ENCODE measurements at regions not wholly inside any gene's neighbourhood (a gene's known extent, or its start where the extent isn't known, plus 50 kb on each side); places are given as distances from the start of the nearest gene placed in this dataset.
"Not testable (repeated sequence)": the region's sequence is repeated elsewhere in the genome, so short reads cannot be mapped to it uniquely, and the experiment has no call there.

DNA sequence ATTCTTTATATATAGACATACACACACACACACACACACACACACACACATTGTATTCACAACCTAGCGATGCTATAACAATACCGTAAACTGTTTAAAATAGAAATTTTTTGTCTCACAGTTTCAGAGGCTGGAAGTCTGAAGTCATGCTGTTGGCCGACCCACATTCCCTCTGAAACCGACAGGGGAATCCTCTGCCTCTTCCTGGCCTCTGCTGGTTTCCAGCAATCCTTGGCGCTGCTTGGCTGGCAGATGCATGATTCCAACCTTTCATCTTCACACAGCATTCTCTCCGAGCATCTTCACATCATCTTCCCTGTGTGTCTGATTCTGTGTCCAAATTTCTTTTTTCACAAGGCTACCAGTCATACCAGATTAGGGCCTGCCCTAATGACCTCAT, 94.8 kb downstream of the CCDC71L start:
- TF ChIP-seq ZFX (IDR thresholded peaks at IDR 0.05; ENCODE audit: borderline replicate concordance): no peak
- H3K27ac ChIP-seq: no peak overlapping the region

DNA sequence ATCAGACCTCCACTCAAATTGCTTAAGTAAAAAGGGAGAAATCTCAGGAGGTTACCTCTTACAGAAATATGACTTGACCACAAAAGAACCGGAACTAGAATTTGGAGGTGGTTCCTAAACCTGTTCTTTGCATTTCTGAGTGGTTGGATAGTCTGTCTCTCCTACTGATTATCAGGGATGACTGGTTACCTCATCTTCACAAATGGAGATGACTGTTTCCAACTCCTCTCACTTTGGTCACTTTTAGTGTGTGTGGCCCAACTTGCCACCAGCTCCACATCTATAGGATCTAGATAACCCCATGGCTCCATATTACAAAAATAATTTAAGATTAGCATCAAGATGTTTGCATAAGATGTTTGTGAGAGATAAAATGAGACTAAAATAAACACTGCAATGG, 95.5 kb downstream of the CCDC71L start:
- H3K27ac ChIP-seq: no peak overlapping the region
- TF ChIP-seq ZFX (IDR thresholded peaks at IDR 0.05; ENCODE audit: borderline replicate concordance): no peak
- TF ChIP-seq, protein P1, sequence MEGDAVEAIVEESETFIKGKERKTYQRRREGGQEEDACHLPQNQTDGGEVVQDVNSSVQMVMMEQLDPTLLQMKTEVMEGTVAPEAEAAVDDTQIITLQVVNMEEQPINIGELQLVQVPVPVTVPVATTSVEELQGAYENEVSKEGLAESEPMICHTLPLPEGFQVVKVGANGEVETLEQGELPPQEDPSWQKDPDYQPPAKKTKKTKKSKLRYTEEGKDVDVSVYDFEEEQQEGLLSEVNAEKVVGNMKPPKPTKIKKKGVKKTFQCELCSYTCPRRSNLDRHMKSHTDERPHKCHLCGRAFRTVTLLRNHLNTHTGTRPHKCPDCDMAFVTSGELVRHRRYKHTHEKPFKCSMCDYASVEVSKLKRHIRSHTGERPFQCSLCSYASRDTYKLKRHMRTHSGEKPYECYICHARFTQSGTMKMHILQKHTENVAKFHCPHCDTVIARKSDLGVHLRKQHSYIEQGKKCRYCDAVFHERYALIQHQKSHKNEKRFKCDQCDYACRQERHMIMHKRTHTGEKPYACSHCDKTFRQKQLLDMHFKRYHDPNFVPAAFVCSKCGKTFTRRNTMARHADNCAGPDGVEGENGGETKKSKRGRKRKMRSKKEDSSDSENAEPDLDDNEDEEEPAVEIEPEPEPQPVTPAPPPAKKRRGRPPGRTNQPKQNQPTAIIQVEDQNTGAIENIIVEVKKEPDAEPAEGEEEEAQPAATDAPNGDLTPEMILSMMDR (IDR thresholded peaks at IDR 0.05): no peak

DNA sequence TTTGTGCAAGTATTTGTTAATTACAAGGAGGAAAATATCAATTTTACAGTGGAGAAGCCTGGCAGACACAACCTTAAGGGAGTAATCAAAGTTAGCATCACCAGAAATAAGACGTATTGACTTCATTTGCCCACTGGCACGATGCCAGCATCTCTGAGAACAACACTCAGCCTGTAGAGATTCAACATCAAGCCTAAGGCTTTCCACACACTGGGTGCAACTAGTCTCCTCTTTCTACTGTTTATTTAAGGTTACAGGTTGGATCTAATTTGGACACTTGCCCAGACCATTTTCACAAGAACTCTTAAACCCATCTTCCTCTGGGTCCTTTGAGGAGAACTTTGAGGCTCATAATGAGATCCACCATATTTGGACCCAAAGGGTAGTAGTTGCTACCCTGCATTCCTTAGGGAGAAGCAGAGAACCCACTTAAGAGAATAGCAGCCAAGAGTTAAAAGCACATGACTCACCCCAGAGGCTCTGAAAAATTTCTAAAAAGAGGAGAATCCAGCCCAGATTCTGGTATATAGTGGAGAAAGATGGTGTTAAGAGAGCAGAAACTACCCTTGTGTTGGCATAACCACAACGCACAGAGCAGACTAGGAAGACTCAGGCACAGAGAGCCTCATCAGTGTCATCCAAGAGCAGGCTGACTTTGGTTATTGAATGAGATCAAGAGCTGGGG, 97.3 kb downstream of the CCDC71L start:
- H3K27ac ChIP-seq: no peak overlapping the region
- TF ChIP-seq, protein P1 (IDR thresholded peaks at IDR 0.05): no peak
- TF ChIP-seq ZFX (IDR thresholded peaks at IDR 0.05; ENCODE audit: borderline replicate concordance): no peak

DNA sequence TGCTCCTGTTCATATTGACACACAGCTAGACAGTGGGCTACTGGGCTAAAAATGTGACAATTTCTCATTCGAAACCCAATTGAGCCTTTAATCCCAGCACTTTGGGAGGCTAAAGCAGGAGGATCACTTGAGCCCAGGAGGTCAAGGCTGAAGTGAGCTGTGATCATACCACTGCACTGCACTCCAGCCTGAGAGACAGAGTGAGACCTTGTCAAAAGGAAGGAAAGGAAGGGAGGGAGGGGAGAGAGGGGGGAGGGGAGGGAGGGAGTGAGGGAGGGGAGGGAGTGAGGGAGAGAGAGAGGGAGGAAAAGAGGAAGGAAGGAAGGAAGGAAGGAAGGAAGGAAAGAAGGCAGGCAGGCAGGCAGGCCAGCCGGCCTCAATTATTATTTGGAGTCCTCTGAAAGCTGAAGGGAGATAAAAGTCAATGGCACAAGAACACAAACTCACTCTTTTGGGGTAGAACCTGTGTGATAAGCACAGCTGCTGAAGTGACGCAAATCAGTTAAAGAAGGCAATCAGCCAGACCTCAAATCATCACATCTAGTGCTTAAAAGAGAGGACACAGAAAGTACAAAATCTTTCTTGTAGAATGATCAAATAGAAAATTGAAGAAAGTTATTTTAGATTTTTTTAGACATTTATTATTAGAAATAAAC, 98.1 kb downstream of the CCDC71L start:
- no peak for TF ChIP-seq ZFX (IDR thresholded peaks at IDR 0.05; ENCODE audit: borderline replicate concordance)
- TF ChIP-seq, protein P1 (IDR thresholded peaks at IDR 0.05): no peak
- no peak overlapping the region for H3K27ac ChIP-seq

DNA sequence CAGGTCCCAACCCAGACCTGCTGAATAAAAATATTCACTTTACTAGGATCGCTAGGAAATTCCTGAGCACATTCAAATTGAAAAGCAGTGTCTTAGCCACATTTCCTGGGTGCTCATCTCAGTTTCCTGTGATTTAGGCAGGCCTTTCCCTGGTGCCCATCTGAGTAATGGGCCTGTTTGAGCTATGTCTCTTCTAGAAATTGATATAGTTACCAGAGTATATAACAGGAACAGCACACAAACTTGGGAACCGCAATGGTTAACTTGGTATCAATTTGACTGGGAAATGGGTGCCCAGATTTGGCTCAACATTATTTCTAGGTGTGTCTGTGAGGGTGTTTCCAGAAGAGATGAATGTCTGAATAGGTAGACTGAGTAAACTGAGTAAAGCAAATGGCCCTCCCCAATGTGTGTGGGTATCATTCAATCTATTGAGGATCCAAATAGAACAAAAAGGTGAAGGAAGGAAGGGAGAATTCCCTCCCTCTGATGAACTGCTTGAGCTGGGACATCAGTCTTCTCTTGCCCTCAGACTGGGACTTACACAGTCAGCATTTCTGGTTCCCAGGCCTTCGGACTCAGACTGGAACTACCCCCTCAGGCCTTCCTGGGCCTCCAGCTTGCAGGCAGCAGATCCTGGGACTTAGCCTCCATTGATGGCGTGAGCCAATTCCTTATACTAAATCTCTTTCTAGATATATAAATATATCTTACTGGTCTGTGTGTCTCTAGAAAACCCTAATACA, 99.1 kb downstream of the CCDC71L start:
- TF ChIP-seq ZFX (IDR thresholded peaks at IDR 0.05; ENCODE audit: borderline replicate concordance): no peak
- TF ChIP-seq, protein P1 (IDR thresholded peaks at IDR 0.05): no peak
- no peak overlapping the region for H3K27ac ChIP-seq

DNA sequence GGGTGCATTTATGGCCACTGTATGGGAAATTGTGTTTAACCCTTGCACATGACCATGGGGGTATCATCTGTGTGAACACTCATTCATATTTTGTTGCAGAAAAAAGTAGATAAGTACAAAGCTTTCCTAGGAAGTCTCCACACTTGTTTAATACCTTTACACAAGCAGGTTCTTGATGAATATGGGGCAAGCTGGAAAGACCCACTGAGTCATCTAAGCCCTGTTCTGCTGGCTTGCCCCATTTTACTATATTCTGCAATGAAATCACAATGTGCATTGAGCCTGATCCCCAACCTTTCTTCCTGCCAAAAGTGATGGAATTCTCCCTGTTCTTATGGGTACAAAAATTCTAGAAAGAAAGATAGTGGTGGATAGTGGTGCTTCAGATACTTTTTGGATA, 99.8 kb downstream of the CCDC71L start:
- no peak for TF ChIP-seq ZFX (IDR thresholded peaks at IDR 0.05; ENCODE audit: borderline replicate concordance)

DNA sequence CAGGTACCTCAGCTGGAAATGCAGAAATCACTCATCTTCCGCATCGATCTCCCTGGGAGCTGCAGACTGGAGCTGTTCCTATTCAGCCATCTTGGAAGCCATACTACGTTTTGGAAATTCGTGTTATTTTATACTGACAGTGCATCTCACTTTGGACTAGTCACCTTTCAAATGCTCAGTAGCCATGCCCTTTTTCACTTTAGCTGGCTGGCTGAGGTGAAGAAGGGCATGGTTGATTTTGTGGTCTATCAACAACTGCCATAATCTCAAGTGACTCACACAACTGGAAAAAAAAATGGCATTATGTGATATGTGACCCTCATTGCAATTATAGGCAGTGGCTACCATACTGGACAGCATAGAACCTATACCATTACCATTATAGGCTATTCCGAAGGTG, 100.5 kb downstream of the CCDC71L start:
- TF ChIP-seq, protein P1 (IDR thresholded peaks at IDR 0.05): no peak
- TF ChIP-seq ZFX (IDR thresholded peaks at IDR 0.05; ENCODE audit: borderline replicate concordance): no peak

More for the DNA sequence above, 99.8 kb downstream of the CCDC71L start:
- no peak overlapping the region for H3K27ac ChIP-seq

DNA sequence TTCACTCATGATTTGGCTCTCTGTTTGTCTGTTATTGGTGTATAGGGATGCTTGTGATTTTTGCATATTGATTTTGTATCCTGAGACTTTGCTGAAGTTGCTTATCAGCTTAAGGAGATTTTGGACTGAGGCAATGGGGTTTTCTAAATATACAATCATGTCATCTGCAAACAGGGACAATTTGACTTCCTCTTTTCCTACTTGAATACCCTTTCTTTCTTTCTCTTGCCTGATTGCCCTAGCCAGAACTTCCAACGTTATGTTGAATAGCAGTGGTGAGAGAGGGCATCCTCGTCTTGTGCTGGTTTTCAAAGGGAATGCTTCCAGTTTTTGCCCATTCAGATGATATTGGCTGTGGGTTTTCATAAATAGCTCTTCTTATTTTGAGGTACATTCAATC, 104.7 kb downstream of the CCDC71L start:
- not testable (repeated sequence) for H3K27ac ChIP-seq

More for the DNA sequence above, 100.5 kb downstream of the CCDC71L start:
- H3K27ac ChIP-seq: no peak overlapping the region

DNA sequence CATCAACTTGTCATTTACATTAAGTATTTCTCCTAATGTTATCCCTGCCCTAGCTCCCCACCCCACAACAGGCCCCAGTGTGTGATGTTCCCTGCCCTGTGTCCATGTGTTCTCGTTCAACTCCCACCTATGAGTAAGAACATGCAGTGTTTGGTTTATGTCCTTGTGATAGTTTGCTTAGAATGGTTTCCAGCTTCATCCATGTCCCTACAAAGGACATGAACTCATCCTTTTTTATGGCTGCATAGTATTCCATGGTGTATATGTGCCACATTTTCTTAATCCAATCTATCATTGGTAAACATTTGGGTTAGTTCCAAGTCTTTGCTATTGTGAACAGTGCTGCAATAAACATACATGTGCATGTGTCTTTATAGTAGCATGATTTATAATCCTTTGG, 106.3 kb downstream of the CCDC71L start:
- not testable (repeated sequence) for H3K27ac ChIP-seq

Data from 22Rv1 (cell line).